ENCODE measurements at regions not wholly inside any gene's neighbourhood (a gene's known extent, or its start where the extent isn't known, plus 50 kb on each side); places are given as distances from the start of the nearest gene placed in this dataset.

DNA sequence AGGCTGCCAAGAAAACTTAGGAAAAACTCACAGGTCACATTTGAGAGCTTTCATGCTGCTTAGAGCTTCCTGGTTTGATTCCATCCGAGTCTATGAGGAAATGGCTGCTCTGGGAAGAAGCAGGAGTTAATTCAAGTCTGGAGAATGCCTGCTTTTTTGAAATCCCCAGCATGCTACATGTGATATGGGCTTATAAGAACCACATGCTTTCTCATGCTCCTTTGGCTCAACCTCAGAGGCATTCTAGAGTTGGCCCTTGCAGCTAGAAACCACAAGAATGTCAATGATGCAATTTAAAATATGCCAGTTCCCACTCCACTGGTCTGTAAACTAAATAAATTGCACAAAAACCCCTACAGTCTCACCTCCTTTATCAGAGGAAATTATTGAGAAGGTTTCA, 142.9 kb upstream of the OLIG3 start:
- TF ChIP-seq, protein P1, sequence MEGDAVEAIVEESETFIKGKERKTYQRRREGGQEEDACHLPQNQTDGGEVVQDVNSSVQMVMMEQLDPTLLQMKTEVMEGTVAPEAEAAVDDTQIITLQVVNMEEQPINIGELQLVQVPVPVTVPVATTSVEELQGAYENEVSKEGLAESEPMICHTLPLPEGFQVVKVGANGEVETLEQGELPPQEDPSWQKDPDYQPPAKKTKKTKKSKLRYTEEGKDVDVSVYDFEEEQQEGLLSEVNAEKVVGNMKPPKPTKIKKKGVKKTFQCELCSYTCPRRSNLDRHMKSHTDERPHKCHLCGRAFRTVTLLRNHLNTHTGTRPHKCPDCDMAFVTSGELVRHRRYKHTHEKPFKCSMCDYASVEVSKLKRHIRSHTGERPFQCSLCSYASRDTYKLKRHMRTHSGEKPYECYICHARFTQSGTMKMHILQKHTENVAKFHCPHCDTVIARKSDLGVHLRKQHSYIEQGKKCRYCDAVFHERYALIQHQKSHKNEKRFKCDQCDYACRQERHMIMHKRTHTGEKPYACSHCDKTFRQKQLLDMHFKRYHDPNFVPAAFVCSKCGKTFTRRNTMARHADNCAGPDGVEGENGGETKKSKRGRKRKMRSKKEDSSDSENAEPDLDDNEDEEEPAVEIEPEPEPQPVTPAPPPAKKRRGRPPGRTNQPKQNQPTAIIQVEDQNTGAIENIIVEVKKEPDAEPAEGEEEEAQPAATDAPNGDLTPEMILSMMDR (conservative IDR thresholded peaks at IDR 0.05; ENCODE audit: low read depth, low read length), result no peak
- TF ChIP-seq EZH2 (IDR thresholded peaks at IDR 0.05; ENCODE audit: low read length, unreplicated experiment), result no peak

Measured in PC-3 (cell line).